RPMI8226 (cell line): ENCODE measurements at regions not wholly inside any gene's neighbourhood (a gene's known extent, or its start where the extent isn't known, plus 50 kb on each side); places are given as distances from the start of the nearest gene placed in this dataset.
"Not testable (repeated sequence)": the region's sequence is repeated elsewhere in the genome, so short reads cannot be mapped to it uniquely, and the experiment has no call there.

Source experiments
- DNase-seq: peaks from one replicate; pipeline ENCODE4 v3.0.0-alpha.2; 2015

DNA sequence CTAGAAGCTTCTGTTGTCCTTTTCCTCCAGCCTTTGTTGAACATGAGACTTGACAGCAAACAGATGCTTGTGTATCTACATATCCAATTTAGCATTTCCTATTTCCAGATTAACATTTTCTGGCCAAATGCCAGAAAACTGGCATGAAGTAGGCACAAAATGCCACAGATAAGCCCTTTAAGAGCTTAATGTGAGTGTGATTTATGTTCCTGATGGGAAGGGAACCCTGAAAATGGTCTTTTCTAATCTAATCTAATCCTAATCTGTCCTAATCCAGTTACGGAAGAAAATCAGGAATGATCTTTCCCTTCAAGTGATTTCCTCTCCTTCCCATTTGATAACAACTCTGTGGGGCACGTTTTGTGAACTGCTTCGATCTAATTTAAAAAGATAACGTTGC is 133.0 kb upstream of the C1QTNF7 start:
- no peak for DNase-seq

DNA sequence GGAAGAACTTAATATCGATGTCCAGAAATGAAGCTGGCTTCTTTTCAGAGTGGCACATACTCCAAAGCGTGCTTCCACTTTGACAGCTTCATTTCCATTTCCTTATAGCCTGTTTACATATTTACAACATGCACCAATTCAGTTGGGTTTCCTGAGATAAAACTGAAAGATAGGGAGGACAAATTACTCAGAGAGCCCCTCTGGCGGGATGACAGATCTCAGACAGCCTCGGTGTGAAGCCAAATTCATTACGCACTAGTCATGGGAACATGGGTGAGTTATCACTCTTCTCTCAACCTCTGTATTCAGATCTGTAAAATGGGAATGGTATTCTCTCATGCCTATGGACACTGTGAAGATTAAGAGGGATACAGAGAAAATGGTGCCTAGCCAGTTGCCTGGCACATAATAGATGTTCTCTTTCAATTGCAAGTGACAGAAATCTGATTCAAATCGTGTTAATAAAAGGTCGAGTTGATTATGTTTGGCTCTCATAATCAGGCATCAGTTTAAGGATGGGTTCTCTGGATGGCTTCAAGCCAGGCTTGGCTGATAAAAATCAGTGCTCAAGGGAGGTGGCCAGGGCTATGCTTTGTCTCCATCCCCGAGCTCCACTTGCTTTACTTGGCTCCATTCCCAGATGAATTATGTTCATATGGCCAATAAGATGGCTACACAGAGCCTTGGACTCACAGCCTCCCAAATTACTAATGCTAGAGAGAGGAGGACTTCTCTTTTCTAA is 132.2 kb upstream of the C1QTNF7 start:
- DNase-seq: no peak

DNA sequence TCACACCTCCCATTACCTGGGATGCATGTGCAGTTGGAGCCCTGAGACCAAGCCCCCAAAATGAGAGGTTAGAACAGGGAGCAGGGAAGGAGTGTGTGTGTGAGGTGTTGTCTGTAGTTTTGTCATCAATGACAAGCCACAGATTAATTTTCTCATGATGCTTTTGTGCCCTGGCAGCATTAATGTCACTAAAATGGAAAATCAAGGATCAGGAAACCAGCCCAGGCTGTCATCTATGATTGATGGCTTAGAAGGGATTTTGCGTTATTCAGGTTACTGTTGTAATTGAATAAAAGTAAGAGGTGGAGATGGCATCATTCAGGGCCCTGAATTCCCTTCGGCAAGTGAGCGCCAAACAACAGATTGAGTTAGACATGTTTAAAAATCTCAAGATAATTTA is 130.5 kb upstream of the C1QTNF7 start:
- DNase-seq: no peak

DNA sequence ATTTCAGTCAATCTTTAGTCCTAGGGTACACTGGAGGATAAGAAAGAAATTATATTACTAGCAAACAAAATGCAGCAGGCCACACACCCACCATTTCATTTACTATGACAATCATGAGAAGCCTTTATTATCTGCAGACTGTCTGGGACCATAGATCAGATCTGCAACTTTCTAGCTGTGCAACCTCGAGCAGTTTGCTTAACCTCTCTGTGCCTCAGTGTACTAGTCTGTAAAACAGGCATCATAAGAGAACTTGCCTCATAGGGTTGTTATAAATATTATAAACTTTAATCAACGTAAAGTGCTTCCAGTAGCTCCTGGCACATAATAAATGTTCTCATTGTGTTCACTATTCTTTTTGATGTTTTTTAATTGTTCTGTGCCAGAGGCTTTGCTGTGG is 128.2 kb upstream of the C1QTNF7 start:
- no peak for DNase-seq

DNA sequence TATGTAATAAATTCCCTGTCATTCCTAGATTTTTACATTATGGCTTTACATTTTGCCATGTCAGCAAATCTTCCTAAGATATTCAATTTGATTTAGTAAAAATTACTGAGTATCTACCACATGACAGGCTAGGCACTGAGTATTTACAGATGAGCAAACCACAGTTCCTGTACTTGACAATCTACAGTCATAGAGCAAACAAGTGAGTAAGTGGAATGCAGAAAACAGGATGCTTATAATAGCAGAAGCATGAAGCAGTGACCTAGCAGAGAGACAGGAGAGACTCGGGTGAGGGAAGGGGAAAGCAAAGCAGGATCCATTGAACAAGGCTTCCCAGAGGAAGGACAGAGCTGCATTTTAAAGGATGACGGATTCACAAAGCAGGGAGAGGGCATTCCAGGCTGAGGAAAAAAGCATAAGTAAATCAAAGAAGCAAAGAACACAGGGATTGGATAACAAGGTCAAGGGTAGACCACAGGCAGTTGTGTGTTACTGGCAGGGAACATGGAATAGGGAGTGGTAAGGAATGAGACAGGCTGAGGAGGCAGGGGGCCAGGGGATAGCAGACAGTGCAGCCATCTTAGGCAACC is 124.7 kb upstream of the C1QTNF7 start:
- no peak for DNase-seq

DNA sequence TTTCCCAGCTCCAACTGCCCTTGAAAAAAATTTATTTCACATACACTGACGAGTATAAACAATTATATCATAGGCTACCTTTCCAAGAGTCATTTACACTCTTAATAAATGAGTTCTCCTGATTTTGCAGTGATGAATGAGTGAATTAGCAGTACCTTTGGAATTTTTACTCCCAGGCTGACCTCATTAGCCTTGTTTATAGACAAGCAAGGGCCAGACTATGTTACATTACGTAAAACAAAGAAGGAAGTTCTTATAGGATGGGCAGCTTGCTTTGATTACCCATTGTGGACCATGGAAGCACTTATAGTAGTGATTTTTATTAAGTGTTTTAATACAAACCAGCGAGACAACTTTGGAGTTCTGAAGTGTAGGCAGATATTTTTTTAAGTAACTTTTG is 112.9 kb upstream of the C1QTNF7 start:
- no peak for DNase-seq

DNA sequence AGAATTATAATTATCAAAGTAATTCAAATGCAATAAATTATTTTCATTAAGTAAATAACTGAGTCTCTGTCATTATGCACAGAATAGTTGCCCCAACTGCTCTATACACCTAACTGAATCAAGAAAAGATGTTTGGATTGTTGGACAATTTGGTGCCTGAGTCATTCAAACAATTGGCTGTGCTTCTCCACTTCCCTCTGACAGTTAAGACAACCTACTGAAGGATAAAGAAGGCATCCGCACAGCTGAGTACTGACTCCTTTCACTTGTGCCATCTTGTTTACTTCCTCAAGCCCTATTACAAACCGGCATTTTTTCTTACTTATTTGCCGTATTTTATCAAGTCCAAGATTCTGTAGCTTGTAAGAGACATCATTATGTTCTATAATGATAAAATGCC is 110.6 kb upstream of the C1QTNF7 start:
- DNase-seq: no peak

DNA sequence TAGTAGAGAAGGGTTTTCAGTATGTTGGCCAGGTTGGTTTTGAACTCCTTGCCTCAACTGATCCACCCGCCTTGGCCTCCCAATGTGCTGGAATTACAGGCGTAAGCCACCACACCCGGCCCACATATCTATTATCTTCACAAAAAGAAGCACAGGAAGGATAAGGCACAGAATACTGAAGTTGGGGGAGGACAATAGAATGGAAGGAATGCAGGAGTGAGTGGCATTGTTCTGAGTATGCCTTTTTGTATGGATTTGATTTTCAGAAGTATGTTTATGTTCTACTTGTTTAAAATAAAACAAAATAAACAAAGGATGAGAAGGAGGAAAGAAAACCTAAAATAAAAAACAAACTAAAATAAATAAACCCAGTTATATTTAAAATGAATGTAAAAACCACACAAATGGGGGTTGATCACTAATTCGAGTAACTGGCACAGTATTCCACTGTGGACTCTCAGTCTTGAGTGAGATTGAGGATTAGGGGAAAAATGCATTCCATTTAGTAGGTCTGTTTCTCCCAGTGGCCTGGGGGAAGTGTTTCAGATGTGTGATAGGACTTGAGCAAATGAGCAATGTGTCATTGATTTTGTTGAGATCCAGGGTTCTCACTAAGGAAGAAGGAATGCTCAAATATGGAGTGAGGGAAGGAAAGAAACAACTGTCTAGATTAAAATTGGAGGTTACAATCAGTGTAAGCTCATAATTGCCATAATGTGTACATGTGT is 109.0 kb upstream of the C1QTNF7 start:
- no peak for DNase-seq

DNA sequence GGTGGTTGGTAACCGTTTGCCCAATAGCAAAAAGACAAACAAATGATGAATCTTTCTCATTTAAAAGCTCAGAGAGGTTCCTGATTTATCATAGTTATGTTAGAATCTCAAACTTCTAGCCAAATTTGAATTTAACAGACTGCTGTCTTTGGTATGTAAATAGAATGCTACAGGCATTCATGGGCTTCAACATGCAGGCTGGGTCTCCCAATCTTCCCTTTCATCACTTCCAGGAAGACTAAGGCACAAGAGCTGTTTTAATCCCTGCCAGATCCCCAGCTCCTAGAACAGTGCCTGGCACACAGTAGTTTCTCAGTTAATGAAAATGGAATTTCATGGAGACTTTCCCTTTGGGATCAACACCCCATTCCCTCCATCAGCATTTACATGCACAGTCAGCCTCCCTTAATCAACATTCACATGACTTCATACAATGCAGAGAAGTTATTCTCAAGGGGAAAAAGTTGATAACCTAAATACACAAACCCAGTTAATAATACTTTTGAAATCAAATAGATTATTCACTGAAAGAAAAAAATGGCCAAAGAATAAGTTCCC is 107.6 kb upstream of the C1QTNF7 start:
- no peak for DNase-seq

DNA sequence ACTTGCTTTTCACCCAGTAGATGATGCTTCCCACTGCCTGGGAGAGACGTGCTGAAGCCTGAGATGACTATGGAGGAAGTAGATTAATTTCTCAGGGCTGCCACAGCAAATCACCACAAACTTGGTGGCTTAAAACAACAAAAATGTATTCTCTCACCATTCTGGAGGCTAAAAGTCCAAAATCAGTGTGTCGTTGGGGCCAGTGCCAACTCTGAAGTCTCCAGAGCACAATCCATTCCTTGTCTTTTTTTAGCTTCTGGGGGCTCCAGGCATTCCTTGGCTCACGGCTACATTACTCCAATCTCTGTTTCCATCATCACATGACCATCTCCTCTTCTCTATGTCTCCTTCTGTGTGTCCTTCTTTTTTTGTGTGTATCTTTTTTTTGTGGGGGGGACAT is 105.8 kb upstream of the C1QTNF7 start:
- DNase-seq: no peak

DNA sequence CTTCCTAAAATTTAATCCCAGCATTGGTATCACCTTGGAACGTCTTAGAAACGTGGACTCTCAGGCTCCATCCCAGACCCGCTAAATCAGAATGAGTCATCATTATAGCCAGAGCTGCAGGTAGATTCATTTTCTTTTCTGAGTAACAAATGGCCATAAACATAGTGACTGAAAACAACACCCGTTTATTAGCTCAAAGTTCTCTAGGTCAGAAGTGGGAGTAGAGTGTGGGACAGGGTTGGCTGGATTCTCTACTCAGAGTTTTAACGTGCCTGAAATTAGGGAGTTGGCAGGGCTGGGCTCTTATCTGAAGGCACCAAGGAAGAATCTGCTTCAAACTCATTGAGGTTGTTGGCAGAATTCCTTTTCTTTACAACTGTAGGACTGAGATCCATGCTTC is 101.8 kb upstream of the C1QTNF7 start:
- no peak for DNase-seq

DNA sequence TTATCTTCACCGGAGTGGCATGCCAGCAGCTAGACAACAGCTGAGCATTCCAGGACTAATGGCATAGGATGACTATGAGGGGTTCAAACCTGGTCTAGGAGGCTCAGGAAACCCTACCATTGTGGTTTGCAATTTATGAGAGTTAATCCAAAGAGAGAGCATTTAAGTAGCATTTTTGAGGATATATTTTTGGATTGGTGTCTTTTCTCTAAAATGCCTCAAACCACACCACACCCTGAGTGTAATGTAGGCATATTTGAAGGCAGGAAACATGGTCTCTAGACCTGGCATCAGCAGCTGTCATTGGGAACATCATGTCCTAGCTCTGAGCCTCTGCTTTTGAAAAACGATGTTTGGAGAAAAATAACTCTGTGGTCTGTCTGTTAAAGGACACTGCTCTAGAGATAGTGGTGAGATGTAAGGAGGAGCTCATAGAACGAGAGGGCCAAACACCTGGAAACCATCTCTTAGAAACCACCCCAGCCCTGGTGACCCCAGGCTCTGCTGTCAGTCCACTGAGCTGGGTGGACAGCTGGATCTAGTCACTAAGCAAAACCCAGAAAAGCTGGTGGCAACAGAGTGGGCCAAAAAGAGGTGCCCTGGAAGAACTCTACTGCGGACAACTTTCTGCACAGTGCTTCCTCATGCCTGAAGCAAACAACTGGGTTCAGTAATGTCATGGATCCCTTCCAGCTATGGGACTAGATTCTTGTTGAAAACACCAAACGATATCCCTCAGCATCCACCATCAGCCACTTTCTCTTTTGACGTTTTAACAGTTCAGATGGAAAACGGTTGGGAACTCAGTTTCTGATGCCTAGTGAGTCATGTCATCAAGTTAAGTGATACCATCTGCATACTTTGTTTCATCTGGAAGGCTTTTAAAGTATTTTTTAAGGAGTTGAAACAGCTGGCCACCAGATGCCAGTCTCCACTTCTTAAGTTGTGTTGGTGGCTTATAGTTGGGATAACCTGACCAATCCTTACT is 100.2 kb upstream of the C1QTNF7 start:
- no peak for DNase-seq

DNA sequence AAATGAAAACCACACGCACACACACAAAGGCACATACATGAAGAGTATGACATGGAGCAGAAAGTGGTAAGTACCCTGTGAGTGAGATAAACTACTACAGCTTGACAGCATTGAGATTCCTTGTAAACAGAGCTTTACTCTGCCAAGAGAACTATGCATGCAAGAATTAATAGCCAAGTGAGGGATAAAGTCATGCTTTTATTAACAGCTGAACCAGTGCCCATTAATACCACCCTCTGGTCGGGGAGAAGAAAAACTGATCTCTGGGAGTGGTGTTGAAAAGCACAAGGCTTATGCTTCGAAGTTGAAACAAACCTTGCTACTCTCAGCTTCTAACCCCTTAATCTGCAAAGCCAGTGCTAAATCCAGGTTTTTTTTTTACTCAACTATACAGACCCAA is 95.9 kb upstream of the C1QTNF7 start:
- DNase-seq: no peak

DNA sequence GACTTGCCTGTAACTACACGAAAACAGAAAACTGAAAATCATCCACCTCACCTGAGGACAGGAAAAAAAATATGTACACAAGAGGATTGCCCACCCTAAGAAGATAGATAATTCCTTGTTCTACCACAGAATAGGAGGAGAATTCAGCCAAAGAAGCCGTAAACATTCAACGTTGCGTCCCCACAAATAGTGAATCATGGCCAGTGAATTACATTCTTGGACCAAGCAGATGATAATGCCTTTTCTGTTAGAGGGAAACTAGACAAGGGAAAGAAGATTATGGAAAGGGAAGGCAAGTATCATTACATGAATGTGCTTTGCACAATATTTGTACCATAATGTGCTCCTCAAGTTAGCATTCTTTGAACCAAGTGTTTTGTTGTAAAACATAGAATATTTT is 95.5 kb upstream of the C1QTNF7 start:
- no peak for DNase-seq

DNA sequence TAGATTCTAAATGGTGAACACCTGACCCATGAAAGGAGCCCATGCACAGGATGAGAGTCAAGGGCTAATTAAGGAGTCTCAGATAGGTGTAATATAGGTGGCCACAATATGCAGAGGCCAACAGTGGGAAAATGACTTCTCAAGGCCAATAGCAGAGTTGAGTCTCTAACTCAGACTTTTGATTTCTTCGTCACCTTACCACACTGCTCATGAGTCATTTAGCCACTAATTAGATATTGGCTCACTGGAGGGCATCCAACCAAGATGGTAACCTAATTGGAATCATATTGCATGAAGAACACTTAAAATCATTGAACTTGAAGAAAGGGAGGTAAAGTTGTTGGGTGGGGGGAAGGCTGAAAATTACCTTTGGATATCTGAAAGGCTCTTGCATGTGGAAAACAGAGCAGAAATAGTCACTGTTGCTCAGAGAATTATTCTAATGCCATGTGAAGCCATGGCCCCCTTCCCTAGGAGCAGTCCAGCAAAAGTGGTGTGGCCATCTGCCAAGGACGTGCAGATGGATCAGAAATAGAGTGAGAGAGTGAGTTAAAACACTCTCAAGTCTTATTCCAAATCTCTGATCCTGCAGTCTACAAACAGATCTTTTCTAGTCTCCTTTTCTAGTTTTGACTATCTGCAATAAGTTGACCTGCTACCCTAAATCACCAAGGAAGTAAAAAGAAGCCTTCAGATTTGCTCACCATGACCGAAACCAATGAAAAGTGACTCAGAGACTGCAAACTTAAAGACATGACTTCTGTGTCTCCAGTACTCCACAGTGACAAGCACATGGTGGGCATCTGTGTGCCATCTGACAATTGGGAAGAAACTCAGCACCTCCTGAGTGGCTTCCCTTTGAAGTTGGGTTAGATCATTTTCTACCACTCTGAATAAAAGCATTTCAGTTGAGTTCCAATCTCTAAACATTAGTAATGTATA is 93.9 kb upstream of the C1QTNF7 start:
- DNase-seq: no peak

DNA sequence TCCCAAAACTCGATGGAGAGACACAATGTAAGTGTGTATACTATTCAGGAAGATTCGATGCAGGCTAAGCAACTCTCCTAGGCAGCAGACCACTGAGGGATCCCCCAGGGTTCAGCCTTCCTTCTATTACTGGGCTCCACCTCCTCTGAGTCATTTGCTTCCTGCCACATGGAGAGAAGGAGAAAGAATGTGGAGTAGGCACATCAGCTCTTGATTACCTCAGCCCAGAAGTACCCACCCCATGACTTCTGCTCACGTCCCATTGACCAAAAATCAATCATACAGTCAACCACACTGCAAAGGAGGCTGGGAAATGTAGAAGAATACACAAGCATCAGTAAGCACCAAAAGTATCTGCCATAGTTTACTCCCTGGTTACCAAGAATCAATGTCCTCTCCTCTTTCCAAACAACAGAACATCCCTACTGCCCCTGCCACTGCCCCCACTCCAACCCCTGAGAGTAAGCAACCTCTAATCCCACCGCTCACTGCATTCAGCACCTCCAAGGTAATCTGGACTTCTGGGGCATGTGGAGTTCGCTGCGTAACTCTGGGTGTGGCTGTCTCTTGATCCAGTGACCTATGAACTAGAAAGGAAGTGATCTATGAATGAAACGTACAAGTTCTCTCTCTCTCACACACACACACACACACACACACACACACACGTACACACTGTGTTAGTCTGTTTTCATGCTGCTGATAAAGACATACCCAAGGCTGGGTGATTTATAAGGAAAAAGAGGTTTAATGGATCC is 91.2 kb upstream of the C1QTNF7 start:
- no peak for DNase-seq

DNA sequence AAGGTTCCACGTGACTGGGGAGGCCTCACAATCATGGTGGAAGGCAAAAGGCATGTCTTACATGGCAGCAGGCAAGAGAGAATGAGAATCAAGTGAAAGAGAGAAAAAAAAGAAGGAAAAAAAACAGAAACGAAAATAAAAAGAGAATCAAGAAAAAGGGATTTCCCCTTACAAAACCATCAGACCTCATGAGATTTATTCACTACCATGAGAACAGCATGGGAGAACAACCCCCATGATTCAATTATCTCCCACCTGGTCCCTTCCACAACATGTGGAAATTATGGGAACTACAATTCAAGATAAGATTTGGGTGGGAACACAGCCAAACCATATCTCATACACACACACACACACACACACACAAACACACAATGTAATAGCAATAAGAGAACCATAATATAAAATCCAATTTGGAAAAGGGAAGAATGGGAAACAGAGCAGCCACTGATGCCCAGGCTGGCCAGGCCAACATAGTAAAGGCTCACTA is 90.6 kb upstream of the C1QTNF7 start:
- DNase-seq: not testable (repeated sequence)

DNA sequence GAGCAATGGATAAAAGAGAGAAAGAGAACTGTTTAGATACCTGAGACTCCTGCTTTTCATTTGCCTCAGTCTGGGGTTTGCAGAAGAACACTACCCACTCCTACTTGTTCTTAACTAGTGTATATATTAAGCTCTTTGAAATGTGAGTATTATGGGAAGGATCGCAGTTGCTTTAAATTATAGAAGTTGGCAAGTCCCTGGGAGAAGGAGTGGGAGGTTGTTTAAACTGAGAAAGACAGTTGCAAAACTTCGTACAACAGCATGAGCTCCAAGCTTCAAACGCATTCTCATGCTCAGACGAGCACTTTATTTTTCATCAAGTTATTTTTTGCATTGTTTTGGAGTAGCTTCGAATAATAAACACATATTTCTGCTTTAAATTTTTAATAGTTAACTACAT is 88.1 kb upstream of the C1QTNF7 start:
- DNase-seq: no peak

DNA sequence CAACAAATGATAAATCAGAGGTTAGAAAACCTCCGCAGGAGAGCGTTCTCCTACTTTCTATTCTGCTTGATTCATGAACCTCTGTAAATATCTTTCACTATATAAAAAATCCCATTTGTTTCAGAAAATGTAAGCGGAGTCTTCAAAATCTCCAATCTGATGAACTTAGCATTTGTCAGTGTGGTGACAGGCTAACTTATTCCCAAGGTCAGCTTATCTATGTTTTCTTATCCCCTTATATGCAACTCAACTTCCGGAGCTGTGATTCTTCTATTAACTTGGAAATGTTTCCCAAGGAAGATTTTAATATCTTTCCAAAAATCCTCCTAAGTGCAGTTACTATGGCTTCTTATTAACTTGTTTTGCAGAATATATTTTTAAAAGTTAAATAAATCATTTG is 87.5 kb upstream of the C1QTNF7 start:
- DNase-seq: no peak

DNA sequence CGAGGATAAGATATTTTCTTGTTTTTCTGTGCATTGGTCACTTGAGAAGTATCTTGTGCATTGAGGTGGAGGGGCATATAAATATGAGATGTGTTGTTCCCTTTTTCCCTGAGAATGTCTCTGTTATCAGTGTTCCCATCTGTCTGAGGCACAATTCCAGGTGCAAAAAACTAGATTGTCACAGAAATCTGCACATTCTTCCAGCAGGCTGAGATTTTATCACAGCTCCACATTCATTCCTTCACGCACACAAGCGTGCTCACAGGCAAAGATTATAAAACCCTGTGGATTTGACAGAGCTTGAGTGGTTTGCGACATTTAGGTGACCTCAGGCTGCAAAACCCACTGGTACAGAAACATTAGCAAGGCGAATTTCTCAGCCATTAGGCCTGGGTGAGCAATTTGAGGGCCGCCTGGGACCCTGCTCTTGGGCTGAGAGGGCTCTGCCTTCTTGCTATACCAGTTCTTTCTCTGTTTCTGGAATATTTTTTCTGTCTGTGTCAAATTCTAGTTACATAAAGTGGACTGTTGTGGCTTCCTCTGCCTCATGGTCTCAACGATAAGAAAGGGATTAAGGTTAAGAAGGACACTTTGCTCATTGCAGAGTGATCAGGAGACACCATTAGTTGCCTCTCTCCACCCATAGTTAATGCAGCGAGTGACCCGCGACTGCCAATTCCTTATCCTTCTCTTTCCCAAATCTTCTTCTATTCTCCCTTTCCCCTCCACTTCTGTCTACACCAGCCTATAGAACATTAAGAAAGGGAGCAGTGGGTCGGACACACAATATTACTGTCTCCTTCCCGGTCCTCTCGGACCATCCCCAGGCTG is 86.7 kb upstream of the C1QTNF7 start:
- no peak for DNase-seq
